Common myeloid progenitor, CD34-positive (primary cell): ENCODE measurements at regions not wholly inside any gene's neighbourhood (a gene's known extent, or its start where the extent isn't known, plus 50 kb on each side); places are given as distances from the start of the nearest gene placed in this dataset.

Experiments
- CTCF ChIA-PET: fragments of 350-600 bp; sonication (Branson Sonifier 250); formaldehyde crosslinking; loops from one replicate; lab custom pipeline; 2021; ENCODE audit warnings: antibody characterized with exemption; lab: Charles Lee
- POLR2A ChIA-PET: fragments of 350-600 bp; sonication (Branson Sonifier 250); formaldehyde crosslinking; loops from one replicate; lab custom pipeline; 2021; ENCODE audit warnings: antibody characterized with exemption; lab: Charles Lee
- DNase-seq, 3 donors: peaks; one replicate each; pipeline versions ENCODE4 v3.0.0 to v3.0.0-alpha.2; 2013
- H3K27ac ChIP-seq, 2 experiments: 1 replicate in 1 of 2; 2 replicates in 1 of 2; pipeline ENCODE4 v1.7.0; 2013; ENCODE audit warnings: inconsistent platforms in 2 of 2, low read length in 2 of 2, mild to moderate bottlenecking in 2 of 2, low read depth in 1 of 2, moderate library complexity in 1 of 2; ENCODE audit not compliant: severe bottlenecking in 2 of 2, insufficient read depth in 1 of 2, poor library complexity in 1 of 2
- H3K27me3 ChIP-seq, 5 experiments: replicated peaks in 2 of 5; 1 replicate in 3 of 5; 2 replicates in 2 of 5; pipeline versions ENCODE4 v1.6.1 to v1.7.0; 2013; ENCODE audit warnings: low read length in 4 of 5, mild to moderate bottlenecking in 2 of 5, moderate library complexity in 2 of 5, inconsistent platforms in 1 of 5; ENCODE audit not compliant: insufficient read depth in 5 of 5, control insufficient read depth in 4 of 5
- H3K36me3 ChIP-seq, 4 experiments: 1 replicate in 2 of 4; 2 replicates in 2 of 4; pipeline versions ENCODE4 v1.6.1 to v1.7.0; 2013; ENCODE audit warnings: low read length in 3 of 4, control low read depth in 1 of 4, mild to moderate bottlenecking in 1 of 4; ENCODE audit not compliant: control insufficient read depth in 4 of 4, insufficient read depth in 4 of 4
- H3K4me1 ChIP-seq, 4 experiments: 1 replicate in 3 of 4; 2 replicates in 1 of 4; pipeline versions ENCODE4 v1.6.1 to v1.7.1; 2013; ENCODE audit warnings: low read length in 3 of 4, mild to moderate bottlenecking in 3 of 4, control low read depth in 1 of 4, inconsistent platforms in 1 of 4, moderate library complexity in 1 of 4; ENCODE audit not compliant: control insufficient read depth in 4 of 4, insufficient read depth in 4 of 4; ENCODE audit errors: control extremely low read depth in 1 of 4
- H3K4me3 ChIP-seq, 7 experiments: 1 replicate in 4 of 7; 2 replicates in 3 of 7; pipeline versions ENCODE4 v1.5.1 to v1.7.0; 2013; ENCODE audit warnings: mild to moderate bottlenecking in 7 of 7, low read length in 6 of 7, moderate library complexity in 6 of 7, inconsistent platforms in 2 of 7, low read depth in 2 of 7, control low read depth in 1 of 7; ENCODE audit not compliant: insufficient read depth in 4 of 7, control insufficient read depth in 1 of 7; ENCODE audit errors: extremely low read depth in 1 of 7
- H3K9me3 ChIP-seq, 5 experiments: 1 replicate in 4 of 5; 2 replicates in 1 of 5; pipeline versions ENCODE4 v1.6.1 to v1.7.1; 2013; ENCODE audit warnings: low read length in 4 of 5, mild to moderate bottlenecking in 2 of 5, inconsistent platforms in 1 of 5, low read depth in 1 of 5, moderate library complexity in 1 of 5; ENCODE audit not compliant: control insufficient read depth in 4 of 5, insufficient read depth in 2 of 5; ENCODE audit errors: control extremely low read depth in 1 of 5
- WGBS: methylation state at CpG from one replicate; pipeline ENCODE4 v1.1.5; 2013; ENCODE audit not compliant: insufficient coverage; 5-methylcytosine and 5-hydroxymethylcytosine counted together

GRCh38 chr11:27783701-27784355, 83.6 kb upstream of the BDNF start:
- no peak overlapping the region for H3K27ac ChIP-seq
- no CpG with 5 or more reads among the region's 5 CpGs for WGBS
- H3K27me3 ChIP-seq: no peaks in the 10 kb centered on the region
- H3K9me3 ChIP-seq: no peaks in the 10 kb centered on the region
- DNase-seq: no peak
- CTCF ChIA-PET: no interaction called here
- POLR2A ChIA-PET: no interaction called here
- no peak overlapping the region for H3K4me3 ChIP-seq
- H3K4me1 ChIP-seq: no peaks in the 10 kb centered on the region
- H3K36me3 ChIP-seq: no peaks in the 10 kb centered on the region

- Histone ChIP-seq H3K4me3 (no peak overlapping the region), H3K36me3 (no peaks in the 10 kb centered on the region), H3K27me3 (peaks cover 0 to 3% (median 0%) of the 10 kb centered on the region in 5 experiments), H3K9me3 (peaks cover 0 to 1% (median 0%) of the 10 kb centered on the region in 5 experiments), H3K27ac (no peak overlapping the region), H3K4me1 (no peaks in the 10 kb centered on the region)
- CTCF ChIA-PET: no interaction called here
- no CpG with 5 or more reads among the region's 3 CpGs for WGBS
- POLR2A ChIA-PET: no interaction called here
- DNase-seq: no peak
Observed at GRCh38 chr11:27777033-27777432, 76.8 kb upstream of the BDNF start.

- H3K4me1 ChIP-seq: no peaks in the 10 kb centered on the region
- no peaks in the 10 kb centered on the region for H3K36me3 ChIP-seq
- peaks cover 0 to 3% (median 0%) of the 10 kb centered on the region in 5 experiments for H3K27me3 ChIP-seq
- H3K4me3 ChIP-seq: no peak overlapping the region
- CTCF ChIA-PET: no interaction called here
- no peak overlapping the region for H3K27ac ChIP-seq
- 82% methylated on average over 1 of the region's 1 CpG for WGBS
- POLR2A ChIA-PET: interaction anchor here (0.6 kb wide), 1 partner anchor 147 kb away, joined by 3 read pairs; no protein-coding TSS in a partner anchor
- DNase-seq: no peak
- H3K9me3 ChIP-seq: peaks cover 0 to 1% (median 0%) of the 10 kb centered on the region in 5 experiments
Observed at GRCh38 chr11:27773884-27774283, 73.6 kb upstream of the BDNF start.

GRCh38 chr11:27771516-27771915, 71.3 kb upstream of the BDNF start:
- no peak overlapping the region for H3K4me3 ChIP-seq

GRCh38 chr11:27770576-27770975, 70.3 kb upstream of the BDNF start:
- CTCF ChIA-PET: no interaction called here
- Histone ChIP-seq H3K27me3 (peaks cover 0 to 3% (median 0%) of the 10 kb centered on the region in 5 experiments), H3K9me3 (no peaks in the 10 kb centered on the region), H3K4me3 (no peak overlapping the region), H3K27ac (no peak overlapping the region), H3K36me3 (no peaks in the 10 kb centered on the region), H3K4me1 (no peaks in the 10 kb centered on the region)
- WGBS: 90% methylated on average over 1 of the region's 4 CpGs
- DNase-seq: no peak
- POLR2A ChIA-PET: no interaction called here

More at GRCh38 chr11:27771516-27771915, 71.3 kb upstream of the BDNF start:
- POLR2A ChIA-PET: no interaction called here
- no peaks in the 10 kb centered on the region for H3K4me1 ChIP-seq
- no peak for DNase-seq
- peaks cover 0 to under 1% (median 0%) of the 10 kb centered on the region in 5 experiments for H3K9me3 ChIP-seq
- H3K36me3 ChIP-seq: no peaks in the 10 kb centered on the region
- CTCF ChIA-PET: no interaction called here
- peaks cover 0 to 3% (median 0%) of the 10 kb centered on the region in 5 experiments for H3K27me3 ChIP-seq
- no peak overlapping the region for H3K27ac ChIP-seq

- H3K9me3 ChIP-seq: no peaks in the 10 kb centered on the region
- H3K27ac ChIP-seq: no peak overlapping the region
- H3K4me1 ChIP-seq: no peaks in the 10 kb centered on the region
- ChIA-PET CTCF (no interaction called here), POLR2A (no interaction called here)
- DNase-seq: no peak
- H3K4me3 ChIP-seq: no peak overlapping the region
- no peaks in the 10 kb centered on the region for H3K36me3 ChIP-seq
- H3K27me3 ChIP-seq: peaks cover 0 to 2% (median 0%) of the 10 kb centered on the region in 5 experiments
Observed at GRCh38 chr11:27763736-27764135, 63.5 kb upstream of the BDNF start.

GRCh38 chr11:27761356-27761755, 61.1 kb upstream of the BDNF start:
- H3K9me3 ChIP-seq: no peaks in the 10 kb centered on the region
- ChIA-PET POLR2A (no interaction called here), CTCF (no interaction called here)
- H3K4me1 ChIP-seq: no peaks in the 10 kb centered on the region
- no peaks in the 10 kb centered on the region for H3K36me3 ChIP-seq
- no peak overlapping the region for H3K4me3 ChIP-seq
- H3K27ac ChIP-seq: no peak overlapping the region
- 100% methylated on average over 3 of the region's 6 CpGs for WGBS
- no peak for DNase-seq
- H3K27me3 ChIP-seq: peaks cover 0 to 2% (median 0%) of the 10 kb centered on the region in 5 experiments
